Sigmoid colon (tissue), 4 donors: ENCODE measurements at regions not wholly inside any gene's neighbourhood (a gene's known extent, or its start where the extent isn't known, plus 50 kb on each side); places are given as distances from the start of the nearest gene placed in this dataset.

ENCODE experiments used
- CTCF ChIP-seq, 4 experiments: fragments of 450-650 bp in 3 of 4; fragments of 200-600 bp in 1 of 4; IDR thresholded peaks; one replicate each; pipeline ENCODE4 v1.5.1; 2016 to 2019; ENCODE audit warnings: antibody characterized with exemption in 4 of 4, mild to moderate bottlenecking in 3 of 4, moderate library complexity in 2 of 4
- POLR2A ChIP-seq, 2 donors: fragments of 450-650 bp; IDR thresholded peaks; one replicate each; pipeline ENCODE4 v1.6.1; 2016; ENCODE audit warnings: antibody characterized with exemption in 2 of 2, mild to moderate bottlenecking in 2 of 2, moderate library complexity in 2 of 2
- POLR2AphosphoS5 ChIP-seq, 4 donors: sonication (generic); formaldehyde crosslinking; IDR thresholded peaks; one replicate each; pipeline ENCODE4 v1.6.1; 2017; ENCODE audit warnings: antibody characterized with exemption in 4 of 4

- TF ChIP-seq CTCF (IDR thresholded peaks at IDR 0.05), result no peak
- no peak for TF ChIP-seq POLR2A (IDR thresholded peaks at IDR 0.05)
- TF ChIP-seq POLR2AphosphoS5 (IDR thresholded peaks at IDR 0.05), result no peak
Measured at GRCh38 chr15:97457203-97457847, 503.2 kb upstream of the ARRDC4 start.
